H1 (cell line): ENCODE measurements at regions not wholly inside any gene's neighbourhood (a gene's known extent, or its start where the extent isn't known, plus 50 kb on each side); places are given as distances from the start of the nearest gene placed in this dataset.

Experiments
- CTCF ChIA-PET: fragments of 300-600 bp; sonication (Branson Sonifier 250); formaldehyde crosslinking; loops from one replicate; lab custom pipeline; 2021; ENCODE audit not compliant: partially characterized antibody; lab: Charles Lee
- POLR2A ChIA-PET: fragments of 300-600 bp; sonication (Branson Sonifier 250); formaldehyde crosslinking; loops from one replicate; lab custom pipeline; 2021; ENCODE audit warnings: inconsistent platforms; ENCODE audit not compliant: partially characterized antibody; lab: Charles Lee
- DNase-seq, 2 experiments: peaks; one replicate each; pipeline versions ENCODE4 v3.0.0 to v3.0.0-alpha.2; 2010 to 2022; ENCODE audit warnings: low spot score in 2 of 2, low read depth in 1 of 2, mixed read lengths in 1 of 2
- FAIRE-seq: peaks from 2 replicates; lab custom pipeline; 2011; peaks lifted over from hg19 to GRCh38; lab: Jason Lieb, UNC
- H2AFZ ChIP-seq: 2 replicates; pipeline ENCODE4 v1.8.1; 2012; ENCODE audit warnings: low read length, inconsistent platforms
- H2AK5ac ChIP-seq: 2 replicates; pipeline ENCODE4 v1.6.1; 2013; ENCODE audit warnings: low read depth, low read length
- H2BK120ac ChIP-seq: replicated peaks from 2 replicates; pipeline ENCODE3; 2013; ENCODE audit warnings: low read depth, low read length, inconsistent platforms
- H2BK12ac ChIP-seq: 2 replicates; pipeline ENCODE4 v1.6.1; 2013; ENCODE audit warnings: low read depth, low read length
- H2BK15ac ChIP-seq: 2 replicates; pipeline ENCODE4 v1.6.1; 2013; ENCODE audit warnings: low read length
- H2BK20ac ChIP-seq: 2 replicates; pipeline ENCODE4 v1.6.1; 2013; ENCODE audit warnings: low read length
- H2BK5ac ChIP-seq: 2 replicates; pipeline ENCODE4 v1.6.1; 2013; ENCODE audit warnings: low read depth, low read length
- H3K14ac ChIP-seq: 2 replicates; pipeline ENCODE4 v1.6.1; 2013; ENCODE audit warnings: inconsistent platforms; ENCODE audit not compliant: insufficient read length
- H3K18ac ChIP-seq: 2 replicates; pipeline ENCODE4 v1.6.1; 2013; ENCODE audit warnings: low read length; ENCODE audit errors: extremely low read depth
- H3K23ac ChIP-seq: 2 replicates; pipeline ENCODE4 v1.6.1; 2013; ENCODE audit warnings: inconsistent platforms; ENCODE audit not compliant: insufficient read length
- H3K23me2 ChIP-seq: 2 replicates; pipeline ENCODE4 v1.6.1; 2013; ENCODE audit warnings: low read depth, low read length
- H3K27ac ChIP-seq: 2 replicates; pipeline ENCODE4 v1.6.1; 2011; ENCODE audit warnings: low read depth, low read length, inconsistent platforms
- H3K27me3 ChIP-seq, 4 experiments: replicated peaks in 1 of 4; 1 replicate in 1 of 4; 2 replicates in 3 of 4; pipeline versions ENCODE4 v1.6.1 to v1.8.1; 2011 to 2013; ENCODE audit warnings: low read length in 3 of 4, mild to moderate bottlenecking in 3 of 4, inconsistent platforms in 2 of 4, mixed read lengths in 2 of 4, moderate library complexity in 1 of 4; ENCODE audit not compliant: control insufficient read depth in 3 of 4, insufficient read depth in 3 of 4; ENCODE audit errors: extremely low read depth in 1 of 4
- H3K36me3 ChIP-seq, 4 experiments: 2 replicates each; pipeline versions ENCODE4 v1.6.1 to v1.8.1; 2011 to 2013; ENCODE audit warnings: mild to moderate bottlenecking in 4 of 4, low read length in 3 of 4, moderate library complexity in 2 of 4, control low read depth in 1 of 4, inconsistent platforms in 1 of 4; ENCODE audit not compliant: insufficient read depth in 4 of 4, control insufficient read depth in 2 of 4
- H3K4ac ChIP-seq: replicated peaks from 2 replicates; pipeline ENCODE3; 2013; ENCODE audit warnings: low read length, low read depth, mixed read lengths, inconsistent platforms; ENCODE audit not compliant: insufficient read length
- H3K4me1 ChIP-seq, 4 experiments: replicated peaks in 1 of 4; 1 replicate in 1 of 4; 2 replicates in 3 of 4; pipeline versions ENCODE4 v1.6.1 to v1.8.1; 2011 to 2013; ENCODE audit warnings: low read length in 3 of 4, inconsistent platforms in 2 of 4, mixed read lengths in 1 of 4; ENCODE audit not compliant: insufficient read depth in 4 of 4, control insufficient read depth in 3 of 4
- H3K4me2 ChIP-seq, 2 experiments: 2 replicates each; pipeline versions ENCODE4 v1.6.1 to v1.8.1; 2011 to 2013; ENCODE audit warnings: low read depth in 2 of 2, low read length in 2 of 2, control low read depth in 1 of 2, inconsistent platforms in 1 of 2, mild to moderate bottlenecking in 1 of 2; ENCODE audit not compliant: insufficient read depth in 1 of 2
- H3K4me3 ChIP-seq, 4 experiments: fragments of 200-600, 300-600 bp in 1 of 4; sonication (generic), shearing (Covaris generic), sonication (Bioruptor Twin) in 1 of 4; 2 replicates each; pipeline versions ENCODE4 v1.5.1 to v1.8.1; 2011 to 2016; ENCODE audit warnings: low read length in 4 of 4, low read depth in 3 of 4, control low read depth in 2 of 4, inconsistent platforms in 2 of 4, mild to moderate bottlenecking in 2 of 4, mixed read lengths in 1 of 4, moderate library complexity in 1 of 4; ENCODE audit not compliant: insufficient read depth in 2 of 4; ENCODE audit errors: extremely low read depth in 1 of 4
- H3K56ac ChIP-seq: replicated peaks from 2 replicates; pipeline ENCODE3; 2013; ENCODE audit warnings: low read depth, mild to moderate bottlenecking, mixed read lengths, low read length, inconsistent platforms; ENCODE audit not compliant: insufficient read length
- H3K79me1 ChIP-seq: 2 replicates; pipeline ENCODE4 v1.6.1; 2013; ENCODE audit warnings: low read depth, low read length, control low read depth
- H3K79me2 ChIP-seq, 2 experiments: 2 replicates each; pipeline versions ENCODE4 v1.6.1 to v1.8.1; 2012 to 2013; ENCODE audit warnings: low read length in 2 of 2, mild to moderate bottlenecking in 2 of 2, inconsistent platforms in 1 of 2; ENCODE audit not compliant: insufficient read depth in 2 of 2, control insufficient read depth in 1 of 2
- H3K9ac ChIP-seq, 4 experiments: replicated peaks in 1 of 4; 1 replicate in 1 of 4; 2 replicates in 3 of 4; pipeline versions ENCODE4 v1.6.1 to v1.8.1; 2011 to 2013; ENCODE audit warnings: low read depth in 3 of 4, low read length in 3 of 4, control low read depth in 2 of 4, mild to moderate bottlenecking in 2 of 4, moderate library complexity in 2 of 4, inconsistent platforms in 1 of 4; ENCODE audit errors: extremely low read depth in 1 of 4
- H3K9me3 ChIP-seq, 2 experiments: 2 replicates each; pipeline versions ENCODE4 v1.6.1 to v1.8.1; 2012 to 2013; ENCODE audit warnings: mild to moderate bottlenecking in 2 of 2, moderate library complexity in 2 of 2, control low read depth in 1 of 2, inconsistent platforms in 1 of 2, low read depth in 1 of 2, low read length in 1 of 2, mixed read lengths in 1 of 2; ENCODE audit not compliant: insufficient read depth in 2 of 2
- H4K20me1 ChIP-seq, 2 experiments: replicated peaks in 1 of 2; 2 replicates each; pipeline versions ENCODE3 to v1.8.1; 2011 to 2013; ENCODE audit warnings: inconsistent platforms in 2 of 2, low read length in 2 of 2, mild to moderate bottlenecking in 1 of 2; ENCODE audit not compliant: insufficient read depth in 2 of 2, control insufficient read depth in 1 of 2
- H4K5ac ChIP-seq: 2 replicates; pipeline ENCODE4 v1.6.1; 2013; ENCODE audit warnings: low read length, low read depth, mixed read lengths, inconsistent platforms; ENCODE audit not compliant: insufficient read length
- H4K8ac ChIP-seq: 2 replicates; pipeline ENCODE4 v1.8.0; 2013; ENCODE audit warnings: mild to moderate bottlenecking, moderate library complexity, low read length, inconsistent platforms; ENCODE audit not compliant: insufficient read depth; ENCODE audit errors: extremely low read depth
- H4K91ac ChIP-seq: replicated peaks from 2 replicates; pipeline ENCODE3; 2013; ENCODE audit warnings: low read length, mixed read lengths, inconsistent platforms; ENCODE audit not compliant: insufficient read length
- KDM1A ChIP-seq: fragments of 200-600, 300-600 bp; sonication (generic); IDR thresholded peaks from 2 replicates; pipeline ENCODE4 v1.7.1; 2016; ENCODE audit warnings: mild to moderate bottlenecking, low read length, borderline replicate concordance
- SIN3A ChIP-seq, 2 experiments: IDR thresholded peaks in 1 of 2; conservative IDR thresholded peaks in 1 of 2; 2 replicates each; pipeline ENCODE4 v1.6.1; 2011 to 2012; ENCODE audit warnings: low read length in 2 of 2, improper control_type of control experiment in 1 of 2, low read depth in 1 of 2, mild to moderate bottlenecking in 1 of 2
- WGBS, 2 experiments: shearing (Covaris generic) in 1 of 2; methylation state at CpG; one replicate each; pipeline versions ENCODE4 v1.1.6 to v1.1.7; 2013 to 2015; ENCODE audit warnings: low lambda C conversion rate in 2 of 2, mixed read lengths in 2 of 2, inconsistent platforms in 1 of 2, low coverage in 1 of 2, missing lambda C conversion rate in 1 of 2; ENCODE audit not compliant: insufficient replicate concordance in 2 of 2, insufficient coverage in 1 of 2, insufficient read length in 1 of 2; ENCODE audit errors: extremely low coverage in 1 of 2, missing lambda C conversion rate in 1 of 2; 5-methylcytosine and 5-hydroxymethylcytosine counted together

DNA sequence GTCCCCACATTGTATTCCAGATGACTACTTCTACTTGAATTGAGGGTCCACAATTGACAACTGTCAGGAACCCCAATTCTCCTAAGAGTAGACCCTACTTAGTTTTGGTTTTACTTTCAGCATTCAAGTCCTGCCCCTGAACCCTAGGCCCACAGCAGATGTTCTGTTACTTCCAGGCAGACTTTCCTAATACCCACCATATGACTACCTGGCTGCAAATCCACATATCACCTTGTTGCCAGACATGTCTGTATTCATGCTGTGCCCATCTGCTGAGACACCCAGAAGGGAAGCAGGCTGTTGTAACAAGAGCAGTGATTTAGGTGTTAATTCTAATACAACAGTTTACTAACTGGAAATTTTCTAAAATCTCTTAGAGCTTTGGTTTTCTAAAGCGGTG lies 235.1 kb upstream of the CCDC54 start:
- Histone ChIP-seq H3K14ac (no peak overlapping the region), H2AK5ac (no peak overlapping the region), H2BK12ac (no peak overlapping the region), H2BK15ac (no peak overlapping the region), H2BK20ac (no peak overlapping the region), H3K23ac (no peak overlapping the region), H3K18ac (no peak overlapping the region), H2BK120ac (no peak overlapping the region), H3K79me1 (no peaks in the 10 kb centered on the region), H3K9ac (no peak overlapping the region), H3K4me1 (peaks cover 0 to 2% (median 0%) of the 10 kb centered on the region in 4 experiments; a peak in 1 of 7 replicates), H3K56ac (no peak overlapping the region), H4K8ac (no peak overlapping the region), H3K27me3 (no peaks in the 10 kb centered on the region), H3K4me3 (no peak overlapping the region), H2BK5ac (no peak overlapping the region), H3K27ac (no peak overlapping the region), H4K20me1 (no peaks in the 10 kb centered on the region), H3K36me3 (no peaks in the 10 kb centered on the region), H3K23me2 (no peaks in the 10 kb centered on the region), H4K91ac (no peak overlapping the region), H3K79me2 (no peaks in the 10 kb centered on the region), H2AFZ (no peak overlapping the region), H3K9me3 (peaks cover 0 to 6% of the 10 kb centered on the region in 2 experiments; a peak in 1 of 4 replicates), H3K4ac (no peak overlapping the region), H4K5ac (no peak overlapping the region), H3K4me2 (no peak overlapping the region)
- TF ChIP-seq SIN3A (conservative IDR thresholded peaks at IDR 0.05 in 1 of 2, IDR thresholded peaks at IDR 0.05 in 1 of 2; ENCODE audit: low read depth in 1 of 2, low read length in 2 of 2) (no peak), KDM1A (no peak)
- CTCF ChIA-PET = interaction anchor here (1.1 kb wide), 1 partner anchor 24 kb away, joined by 3 read pairs; no protein-coding TSS in a partner anchor
- no peak for FAIRE-seq
- DNase-seq = no peak
- POLR2A ChIA-PET = no interaction called here
- WGBS, 2 experiments = 100% methylated on average over 1 of the region's 1 CpG; no CpG with 5 or more reads in 1 of the 2 experiments
